PC-9 (cell line): ENCODE measurements at regions not wholly inside any gene's neighbourhood (a gene's known extent, or its start where the extent isn't known, plus 50 kb on each side); places are given as distances from the start of the nearest gene placed in this dataset.
A peak's percentile ranks its signal among the peaks of the same experiment; 100 is the strongest.
"Not testable (repeated sequence)": the region's sequence is repeated elsewhere in the genome, so short reads cannot be mapped to it uniquely, and the experiment has no call there.

Experiments used
- BruUV-seq: library from RNA; stranded (reverse); fragments of 400-500 nt; replicated peaks from 2 replicates; lab custom pipeline; 2021; lab: Mats Ljungman, UMichigan
- CTCF ChIA-PET: fragments of 300-600 bp; sonication (Branson Sonifier 250); formaldehyde crosslinking; loops from one replicate; lab custom pipeline; 2022; ENCODE audit warnings: antibody characterized with exemption; lab: Charles Lee
- POLR2A ChIA-PET: fragments of 300-600 bp; sonication (Branson Sonifier 250); formaldehyde crosslinking; loops from one replicate; lab custom pipeline; 2022; ENCODE audit warnings: antibody characterized with exemption; ENCODE audit not compliant: unreplicated experiment; lab: Charles Lee
- DNase-seq, 2 experiments: peaks; one replicate each; pipeline versions ENCODE4 v3.0.0 to v3.0.0-alpha.2; 2015 to 2022; ENCODE audit warnings: mixed read lengths in 1 of 2
- H2AFZ ChIP-seq: fragments of 200-600 bp; sonication (generic); 2 replicates; pipeline ENCODE4 v1.8.1; 2017; ENCODE audit warnings: antibody characterized with exemption
- H3F3A ChIP-seq: fragments of 200-600 bp; sonication (generic); 2 replicates; pipeline ENCODE4 v1.8.1; 2017; ENCODE audit warnings: antibody characterized with exemption, mild to moderate bottlenecking, low read depth; ENCODE audit not compliant: insufficient read depth
- H3K27ac ChIP-seq: fragments of 200-600 bp; sonication (generic); 2 replicates; pipeline ENCODE4 v1.6.1; 2016; ENCODE audit warnings: mixed run types
- H3K27me3 ChIP-seq: fragments of 200-600 bp; sonication (generic); 2 replicates; pipeline ENCODE4 v1.6.1; 2016; ENCODE audit warnings: low read depth, mixed run types; ENCODE audit not compliant: insufficient read depth
- H3K36me3 ChIP-seq: fragments of 200-600 bp; sonication (generic); 2 replicates; pipeline ENCODE4 v1.6.1; 2016; ENCODE audit warnings: low read depth, mixed run types
- H3K4me1 ChIP-seq: fragments of 200-600 bp; sonication (generic); replicated peaks from 2 replicates; pipeline ENCODE4 v1.6.1; 2016; ENCODE audit warnings: mixed run types; ENCODE audit not compliant: insufficient read depth
- H3K4me2 ChIP-seq: fragments of 200-600 bp; sonication (generic); 2 replicates; pipeline ENCODE4 v1.6.1; 2017; ENCODE audit warnings: mixed run types
- H3K4me3 ChIP-seq: fragments of 200-600 bp; sonication (generic); 2 replicates; pipeline ENCODE4 v1.6.1; 2016; ENCODE audit warnings: mixed run types
- H3K79me2 ChIP-seq: fragments of 200-600 bp; sonication (generic); 2 replicates; pipeline ENCODE4 v1.6.1; 2017; ENCODE audit warnings: low read depth, mixed run types
- H3K9me2 ChIP-seq: fragments of 200-600 bp; sonication (generic); 2 replicates; pipeline ENCODE4 v1.8.1; 2017; ENCODE audit warnings: mild to moderate bottlenecking; ENCODE audit not compliant: insufficient read depth
- H3K9me3 ChIP-seq: fragments of 200-600 bp; sonication (generic); 2 replicates; pipeline ENCODE4 v1.8.1; 2016; ENCODE audit warnings: low read depth; ENCODE audit not compliant: insufficient read depth
- H4K20me1 ChIP-seq: fragments of 200-600 bp; sonication (generic); 2 replicates; pipeline ENCODE4 v1.8.1; 2017; ENCODE audit not compliant: insufficient read depth
- EZH2 ChIP-seq: fragments of 200-600 bp; sonication (generic); IDR thresholded peaks from 2 replicates; pipeline ENCODE4 v1.8.0; 2017; ENCODE audit warnings: antibody characterized with exemption, low read depth
- intact Hi-C: fragments of 100-400 bp; cut with micrococcal nuclease; formaldehyde crosslinking; loops from one replicate; pipeline ENCODE4 v1.10.0; 2022; ENCODE audit not compliant: unreplicated experiment
- TF ChIP-seq, protein P1 (sequence below): fragments of 200-600 bp; sonication (generic); conservative IDR thresholded peaks from 2 replicates; pipeline ENCODE4 v1.6.1; 2017; ENCODE audit warnings: mixed run types, antibody characterized with exemption, mild to moderate bottlenecking, moderate library complexity

DNA sequence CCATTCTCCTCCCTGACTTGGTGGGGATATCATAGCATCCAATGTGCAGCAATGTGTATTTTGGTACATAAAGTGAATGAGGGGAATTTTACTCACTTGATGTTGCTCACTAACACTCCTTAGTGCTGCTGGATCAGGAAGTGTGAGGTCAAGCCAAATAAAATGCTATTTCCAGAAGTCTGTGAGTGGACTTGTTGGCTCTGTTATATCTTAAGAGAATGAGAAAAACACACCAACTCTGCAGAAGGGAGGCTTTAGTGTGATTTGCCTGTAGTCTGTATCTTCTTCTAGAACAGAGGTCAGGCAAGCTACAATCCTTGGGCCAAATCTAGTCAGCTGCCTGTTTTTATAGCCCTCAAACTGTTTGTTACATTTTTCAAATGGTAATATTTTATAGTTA is 154.3 kb downstream of the POLR1F start:
- TF ChIP-seq EZH2, result no peak
- TF ChIP-seq, protein P1, sequence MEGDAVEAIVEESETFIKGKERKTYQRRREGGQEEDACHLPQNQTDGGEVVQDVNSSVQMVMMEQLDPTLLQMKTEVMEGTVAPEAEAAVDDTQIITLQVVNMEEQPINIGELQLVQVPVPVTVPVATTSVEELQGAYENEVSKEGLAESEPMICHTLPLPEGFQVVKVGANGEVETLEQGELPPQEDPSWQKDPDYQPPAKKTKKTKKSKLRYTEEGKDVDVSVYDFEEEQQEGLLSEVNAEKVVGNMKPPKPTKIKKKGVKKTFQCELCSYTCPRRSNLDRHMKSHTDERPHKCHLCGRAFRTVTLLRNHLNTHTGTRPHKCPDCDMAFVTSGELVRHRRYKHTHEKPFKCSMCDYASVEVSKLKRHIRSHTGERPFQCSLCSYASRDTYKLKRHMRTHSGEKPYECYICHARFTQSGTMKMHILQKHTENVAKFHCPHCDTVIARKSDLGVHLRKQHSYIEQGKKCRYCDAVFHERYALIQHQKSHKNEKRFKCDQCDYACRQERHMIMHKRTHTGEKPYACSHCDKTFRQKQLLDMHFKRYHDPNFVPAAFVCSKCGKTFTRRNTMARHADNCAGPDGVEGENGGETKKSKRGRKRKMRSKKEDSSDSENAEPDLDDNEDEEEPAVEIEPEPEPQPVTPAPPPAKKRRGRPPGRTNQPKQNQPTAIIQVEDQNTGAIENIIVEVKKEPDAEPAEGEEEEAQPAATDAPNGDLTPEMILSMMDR, result no peak
- Histone ChIP-seq H4K20me1 (no peaks in the 10 kb centered on the region), H3K27me3 (no peaks in the 10 kb centered on the region), H2AFZ (no peak overlapping the region), H3K79me2 (no peaks in the 10 kb centered on the region), H3K4me3 (no peak overlapping the region), H3K9me2 (no peaks in the 10 kb centered on the region; the same call in 1 of the 2 replicates), H3K4me2 (no peak overlapping the region), H3K9me3 (peaks cover 2% of the 10 kb centered on the region; the same call in 1 of the 2 replicates), H3K27ac (no peak overlapping the region), H3F3A (no peaks in the 10 kb centered on the region), H3K36me3 (no peaks in the 10 kb centered on the region), H3K4me1 (no peaks in the 10 kb centered on the region)
- ChIA-PET CTCF (no interaction called here), POLR2A (no interaction called here)
- BruUV-seq, result no TSS peak
- DNase-seq, result no peak
- intact Hi-C loops, result no loop called here

DNA sequence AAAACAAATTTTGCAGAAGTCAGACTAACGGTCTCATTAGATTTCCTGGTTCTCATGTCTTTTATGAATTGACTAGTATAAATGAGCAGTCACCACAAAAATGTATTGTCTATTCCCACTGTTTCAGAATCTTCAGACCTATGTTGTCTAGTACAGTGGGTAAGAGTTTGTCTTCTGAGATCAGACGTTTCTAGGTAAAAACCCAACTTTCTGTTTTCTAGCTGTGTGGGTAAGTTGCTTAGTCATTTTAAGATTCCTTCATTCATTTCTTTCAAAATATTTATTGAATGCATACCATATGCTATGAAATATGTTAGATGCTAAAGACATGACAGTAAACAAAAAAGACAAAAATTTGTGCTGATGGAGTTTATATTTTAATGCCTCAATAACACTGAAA is 156.3 kb downstream of the POLR1F start:
- CTCF ChIA-PET, result no interaction called here
- no peaks in the 10 kb centered on the region for H3K9me2 ChIP-seq
- POLR2A ChIA-PET, result no interaction called here

DNA sequence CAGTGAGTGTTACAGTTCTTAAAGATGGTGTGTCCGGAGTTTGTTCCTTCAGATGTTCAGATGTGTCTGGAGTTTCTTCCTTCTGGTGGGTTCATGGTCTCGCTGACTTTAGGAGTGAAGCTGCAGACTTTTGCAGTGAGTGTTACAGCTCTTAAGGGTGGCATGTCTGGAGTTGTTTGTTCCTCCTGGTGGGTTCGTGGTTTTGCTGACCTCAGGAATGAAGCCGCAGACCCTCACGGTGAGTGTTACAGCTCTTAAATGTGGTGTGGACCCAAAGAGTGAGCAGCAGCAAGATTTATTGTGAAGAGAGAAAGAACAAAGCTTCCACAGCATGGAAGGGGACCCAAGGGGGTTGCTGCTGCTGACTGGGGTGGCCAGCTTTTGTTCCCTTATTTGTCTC is 159.6 kb downstream of the POLR1F start:
- H4K20me1 ChIP-seq, intact Hi-C loops: not testable (repeated sequence)

More for the DNA sequence above, 156.3 kb downstream of the POLR1F start:
- no peaks in the 10 kb centered on the region for H3K36me3 ChIP-seq
- DNase-seq, result no peak
- H3K27me3 ChIP-seq, result no peaks in the 10 kb centered on the region
- no peaks in the 10 kb centered on the region for H3K79me2 ChIP-seq
- BruUV-seq, result no TSS peak
- no peak overlapping the region for H3K4me3 ChIP-seq
- no peaks in the 10 kb centered on the region for H3K4me1 ChIP-seq
- H3K9me3 ChIP-seq, result peaks cover 2% of the 10 kb centered on the region; the same call in 1 of the 2 replicates
- TF ChIP-seq, protein P1, result no peak
- TF ChIP-seq EZH2, result no peak
- no peaks in the 10 kb centered on the region for H3F3A ChIP-seq
- no peak overlapping the region; the same call in 1 of the 2 replicates for H2AFZ ChIP-seq
- no peak overlapping the region for H3K4me2 ChIP-seq
- H3K27ac ChIP-seq, result no peak overlapping the region
- H4K20me1 ChIP-seq, result no peaks in the 10 kb centered on the region
- intact Hi-C loops, result no loop called here

DNA sequence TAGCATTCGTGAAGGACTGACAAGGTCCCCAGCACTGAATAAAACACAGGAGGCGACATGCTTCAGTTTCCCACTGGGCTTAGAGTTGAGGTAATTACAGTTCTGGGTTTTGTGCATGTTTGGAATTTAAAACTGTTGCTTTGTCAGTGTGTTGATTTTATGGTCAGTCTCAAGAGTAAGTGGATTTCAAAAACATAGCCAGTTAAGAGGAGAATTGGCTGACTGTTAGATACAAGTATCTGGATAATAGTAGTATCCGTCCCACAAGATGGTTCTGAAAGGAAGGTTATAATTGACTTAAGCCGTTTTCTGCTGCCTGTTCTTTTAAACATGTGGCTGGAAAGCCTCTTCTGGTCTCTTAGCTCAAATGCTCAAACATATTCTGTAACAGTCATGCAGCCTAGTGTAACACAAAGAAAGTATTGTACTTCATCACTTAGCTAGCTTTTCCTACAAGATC is 170.9 kb downstream of the POLR1F start:
- no peak overlapping the region for H3K4me3 ChIP-seq
- H3K27ac ChIP-seq, result no peak overlapping the region
- H4K20me1 ChIP-seq, result no peaks in the 10 kb centered on the region
- H3K36me3 ChIP-seq, result no peaks in the 10 kb centered on the region
- no peaks in the 10 kb centered on the region for H3K4me1 ChIP-seq
- peak overlapping the region; percentile 6; the same call in 1 of the 2 replicates for H3K4me2 ChIP-seq
- no peak overlapping the region for H2AFZ ChIP-seq
- intact Hi-C loops, result no loop called here
- no peaks in the 10 kb centered on the region for H3K9me3 ChIP-seq
- H3F3A ChIP-seq, result no peaks in the 10 kb centered on the region
- peak in 1 of 2 experiments; percentile 11 for DNase-seq
- TF ChIP-seq EZH2, result no peak
- TF ChIP-seq, protein P1, result no peak
- peaks cover 4% of the 10 kb centered on the region; the same call in 1 of the 2 replicates for H3K9me2 ChIP-seq
- H3K79me2 ChIP-seq, result no peaks in the 10 kb centered on the region
- no TSS peak for BruUV-seq
- ChIA-PET CTCF (no interaction called here), POLR2A (no interaction called here)
- H3K27me3 ChIP-seq, result no peaks in the 10 kb centered on the region

More for the DNA sequence above, 159.6 kb downstream of the POLR1F start:
- H2AFZ ChIP-seq, CTCF ChIA-PET, H3K4me3 ChIP-seq, H3K9me2 ChIP-seq, H3K4me1 ChIP-seq, H3F3A ChIP-seq, H3K27me3 ChIP-seq, H3K36me3 ChIP-seq, H3K4me2 ChIP-seq, H3K27ac ChIP-seq, H3K79me2 ChIP-seq, POLR2A ChIA-PET, DNase-seq, H3K9me3 ChIP-seq, BruUV-seq: not testable (repeated sequence)
